PFSK-1 (cell line): ENCODE measurements at regions not wholly inside any gene's neighbourhood (a gene's known extent, or its start where the extent isn't known, plus 50 kb on each side); places are given as distances from the start of the nearest gene placed in this dataset.

Experiments
- FOXP2 ChIP-seq: optimal IDR thresholded peaks from 2 replicates; pipeline ENCODE3; 2011; ENCODE audit warnings: borderline replicate concordance, control low read depth, inconsistent platforms; ENCODE audit not compliant: insufficient read depth; ENCODE audit errors: extremely low read length, extremely low read depth
- POLR2AphosphoS5 ChIP-seq: IDR thresholded peaks from 2 replicates; pipeline ENCODE4 v1.6.1; 2012; ENCODE audit warnings: low read depth, mild to moderate bottlenecking, control low read depth, low read length, moderate library complexity
- SIN3A ChIP-seq: IDR thresholded peaks from 2 replicates; pipeline ENCODE4 v1.6.1; 2012; ENCODE audit warnings: mild to moderate bottlenecking, low read length, moderate library complexity, borderline replicate concordance; ENCODE audit not compliant: insufficient read depth
- TAF1 ChIP-seq: IDR thresholded peaks from 2 replicates; pipeline ENCODE4 v1.6.1; 2012; ENCODE audit warnings: low read length, control low read depth, borderline replicate concordance; ENCODE audit not compliant: insufficient read depth
- TF ChIP-seq, protein P1 (sequence below), 2 experiments: IDR thresholded peaks; 2 replicates each; pipeline versions ENCODE4 v1.6.1 to v1.8.0; 2011 to 2012; ENCODE audit warnings: low read depth in 2 of 2, low read length in 2 of 2, control low read depth in 1 of 2, inconsistent platforms in 1 of 2, mild to moderate bottlenecking in 1 of 2, moderate library complexity in 1 of 2; ENCODE audit not compliant: insufficient read depth in 1 of 2

DNA sequence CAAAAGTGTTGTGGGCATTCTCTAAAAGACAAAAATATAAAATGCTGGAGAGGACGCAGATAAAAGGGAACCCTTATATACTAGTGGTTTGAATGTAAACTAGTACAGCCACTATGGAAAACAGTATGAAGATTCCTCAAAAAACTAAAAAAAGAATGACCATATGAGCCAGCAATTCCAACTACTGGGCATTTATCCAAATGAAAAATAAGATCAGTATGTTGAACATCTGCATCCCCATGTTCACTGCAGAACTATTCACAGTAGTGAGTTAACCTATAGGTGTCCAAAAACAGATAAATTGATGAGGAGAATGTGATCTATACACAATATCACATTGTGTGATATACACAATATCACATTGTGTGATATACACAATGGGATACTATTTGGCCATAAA, 1615.3 kb downstream of the PCDH18 start:
- TF ChIP-seq, protein P1, sequence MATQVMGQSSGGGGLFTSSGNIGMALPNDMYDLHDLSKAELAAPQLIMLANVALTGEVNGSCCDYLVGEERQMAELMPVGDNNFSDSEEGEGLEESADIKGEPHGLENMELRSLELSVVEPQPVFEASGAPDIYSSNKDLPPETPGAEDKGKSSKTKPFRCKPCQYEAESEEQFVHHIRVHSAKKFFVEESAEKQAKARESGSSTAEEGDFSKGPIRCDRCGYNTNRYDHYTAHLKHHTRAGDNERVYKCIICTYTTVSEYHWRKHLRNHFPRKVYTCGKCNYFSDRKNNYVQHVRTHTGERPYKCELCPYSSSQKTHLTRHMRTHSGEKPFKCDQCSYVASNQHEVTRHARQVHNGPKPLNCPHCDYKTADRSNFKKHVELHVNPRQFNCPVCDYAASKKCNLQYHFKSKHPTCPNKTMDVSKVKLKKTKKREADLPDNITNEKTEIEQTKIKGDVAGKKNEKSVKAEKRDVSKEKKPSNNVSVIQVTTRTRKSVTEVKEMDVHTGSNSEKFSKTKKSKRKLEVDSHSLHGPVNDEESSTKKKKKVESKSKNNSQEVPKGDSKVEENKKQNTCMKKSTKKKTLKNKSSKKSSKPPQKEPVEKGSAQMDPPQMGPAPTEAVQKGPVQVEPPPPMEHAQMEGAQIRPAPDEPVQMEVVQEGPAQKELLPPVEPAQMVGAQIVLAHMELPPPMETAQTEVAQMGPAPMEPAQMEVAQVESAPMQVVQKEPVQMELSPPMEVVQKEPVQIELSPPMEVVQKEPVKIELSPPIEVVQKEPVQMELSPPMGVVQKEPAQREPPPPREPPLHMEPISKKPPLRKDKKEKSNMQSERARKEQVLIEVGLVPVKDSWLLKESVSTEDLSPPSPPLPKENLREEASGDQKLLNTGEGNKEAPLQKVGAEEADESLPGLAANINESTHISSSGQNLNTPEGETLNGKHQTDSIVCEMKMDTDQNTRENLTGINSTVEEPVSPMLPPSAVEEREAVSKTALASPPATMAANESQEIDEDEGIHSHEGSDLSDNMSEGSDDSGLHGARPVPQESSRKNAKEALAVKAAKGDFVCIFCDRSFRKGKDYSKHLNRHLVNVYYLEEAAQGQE (IDR thresholded peaks at IDR 0.05; ENCODE audit: insufficient read depth in 1 of 2, low read depth in 2 of 2, low read length in 2 of 2) = no peak
- TF ChIP-seq FOXP2 (no peak), SIN3A (no peak), POLR2AphosphoS5 (no peak), TAF1 (no peak)

GRCh38 chr4:135900956-135901355, 1631.3 kb downstream of the PCDH18 start:
- TF ChIP-seq, protein P1 (IDR thresholded peaks at IDR 0.05; ENCODE audit: insufficient read depth in 1 of 2, low read depth in 2 of 2, low read length in 2 of 2) = no peak
- no peak for TF ChIP-seq TAF1
- no peak for TF ChIP-seq POLR2AphosphoS5
- no peak for TF ChIP-seq SIN3A
- no peak for TF ChIP-seq FOXP2

DNA sequence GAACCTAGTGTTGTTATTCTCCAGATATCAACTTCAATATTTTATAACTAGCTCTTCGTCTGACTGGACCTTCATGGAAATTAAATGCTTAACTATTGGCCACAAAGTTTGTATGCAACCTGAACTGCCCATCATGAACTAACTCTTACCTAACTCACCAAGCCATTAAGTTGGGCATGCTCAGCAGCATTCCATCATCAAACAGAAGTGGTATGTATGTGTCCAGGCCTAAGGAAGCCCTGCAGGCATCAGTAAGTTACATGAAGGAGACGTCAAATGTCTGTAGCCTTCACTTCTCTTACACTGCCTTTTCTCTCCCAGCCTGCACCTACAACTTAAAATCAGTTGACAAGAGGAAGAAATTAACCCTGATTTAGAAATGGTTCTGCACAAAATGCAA, 1639.2 kb upstream of the PABPC4L start:
- TF ChIP-seq, protein P1 (IDR thresholded peaks at IDR 0.05; ENCODE audit: insufficient read depth in 1 of 2, low read depth in 2 of 2, low read length in 2 of 2) = no peak
- TF ChIP-seq POLR2AphosphoS5 (no peak), FOXP2 (no peak), SIN3A (no peak), TAF1 (no peak)

- TF ChIP-seq FOXP2 (no peak), TAF1 (no peak), SIN3A (no peak), POLR2AphosphoS5 (no peak)
- TF ChIP-seq, protein P1 (IDR thresholded peaks at IDR 0.05; ENCODE audit: insufficient read depth in 1 of 2, low read depth in 2 of 2, low read length in 2 of 2) = no peak
These were observed 1638.1 kb upstream of the PABPC4L start for GRCh38 chr4:135839712-135840111.

GRCh38 chr4:135838889-135839288, 1637.3 kb upstream of the PABPC4L start:
- no peak for TF ChIP-seq POLR2AphosphoS5
- TF ChIP-seq SIN3A = no peak
- no peak for TF ChIP-seq FOXP2
- TF ChIP-seq, protein P1 (IDR thresholded peaks at IDR 0.05; ENCODE audit: insufficient read depth in 1 of 2, low read depth in 2 of 2, low read length in 2 of 2) = no peak
- TF ChIP-seq TAF1 = no peak
